ENCODE measurements at regions not wholly inside any gene's neighbourhood (a gene's known extent, or its start where the extent isn't known, plus 50 kb on each side); places are given as distances from the start of the nearest gene placed in this dataset.

- no peak for TF ChIP-seq CTCF (IDR thresholded peaks at IDR 0.05; ENCODE audit: low read depth, low read length)
- TF ChIP-seq POLR2A (IDR thresholded peaks at IDR 0.05; ENCODE audit: extremely low read depth, insufficient read length): no peak
- TF ChIP-seq MAX (IDR thresholded peaks at IDR 0.05; ENCODE audit: low read depth, low read length): no peak
Observed at GRCh38 chr2:222087998-222088397, 210.8 kb downstream of the PAX3 start.
